UCSD-AML1 (cell line): ENCODE measurements at regions not wholly inside any gene's neighbourhood (a gene's known extent, or its start where the extent isn't known, plus 50 kb on each side); places are given as distances from the start of the nearest gene placed in this dataset.
"Not testable (repeated sequence)": the region's sequence is repeated elsewhere in the genome, so short reads cannot be mapped to it uniquely, and the experiment has no call there.

Experiments
- DNase-seq: peaks from one replicate; lab custom pipeline; 2025; ENCODE audit not compliant: unreplicated experiment; lab: John Stamatoyannopoulos, UW

DNA sequence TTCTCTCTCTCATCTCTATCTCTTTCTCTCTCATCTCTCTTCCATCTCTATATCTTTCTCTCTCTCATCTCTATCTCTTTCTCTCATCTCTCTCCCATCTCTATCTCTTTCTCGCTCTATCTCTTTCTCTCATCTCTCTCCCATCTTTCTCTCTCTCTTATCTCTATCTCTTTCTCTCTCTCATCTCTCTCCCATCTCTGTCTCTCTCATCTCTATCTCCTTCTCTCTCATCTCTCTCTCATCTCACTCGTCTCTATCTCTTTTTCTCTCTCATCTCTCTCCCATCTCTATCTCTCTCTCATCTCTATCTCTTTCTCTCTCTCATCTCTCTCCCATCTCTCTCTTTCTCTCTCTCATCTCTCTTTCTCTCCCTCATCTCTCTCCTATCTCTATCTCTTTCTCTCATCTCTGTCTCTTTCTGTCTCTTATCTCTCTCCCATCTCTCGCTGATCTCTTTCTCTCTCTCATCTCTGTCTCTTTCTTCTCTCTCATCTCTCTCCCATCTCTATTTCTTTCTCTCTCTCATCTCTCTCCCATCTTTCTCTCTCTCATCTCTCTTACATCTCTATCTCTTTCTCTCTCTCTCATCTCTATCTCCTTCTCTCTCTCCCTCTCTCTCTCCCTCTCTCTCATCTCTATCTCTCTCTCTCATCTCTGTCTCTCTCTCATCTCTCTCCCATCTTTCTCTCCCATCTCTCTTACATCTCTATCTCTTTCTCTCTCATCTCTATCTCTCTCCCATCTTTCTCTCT lies 388.7 kb downstream of the NPHP4 start:
- no peak for DNase-seq

DNA sequence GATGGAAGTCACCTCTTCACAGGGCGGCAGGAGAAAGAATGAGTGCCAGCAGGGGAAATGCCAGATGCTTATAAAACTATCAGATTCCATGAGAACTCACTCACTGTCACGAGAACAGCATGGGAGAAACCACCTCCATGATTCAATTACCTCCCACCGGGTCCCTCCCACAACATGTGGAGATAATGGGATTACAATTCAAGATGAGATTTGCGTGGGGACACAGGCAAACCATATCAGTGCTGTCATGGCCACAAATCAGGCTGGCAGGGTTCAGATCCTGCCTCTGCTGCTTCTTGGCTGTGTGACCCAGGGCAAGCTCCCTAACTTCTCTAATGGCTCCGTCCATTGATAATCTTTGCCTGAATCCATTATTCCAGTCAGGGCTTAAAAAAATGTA lies 389.5 kb downstream of the NPHP4 start:
- not testable (repeated sequence) for DNase-seq

DNA sequence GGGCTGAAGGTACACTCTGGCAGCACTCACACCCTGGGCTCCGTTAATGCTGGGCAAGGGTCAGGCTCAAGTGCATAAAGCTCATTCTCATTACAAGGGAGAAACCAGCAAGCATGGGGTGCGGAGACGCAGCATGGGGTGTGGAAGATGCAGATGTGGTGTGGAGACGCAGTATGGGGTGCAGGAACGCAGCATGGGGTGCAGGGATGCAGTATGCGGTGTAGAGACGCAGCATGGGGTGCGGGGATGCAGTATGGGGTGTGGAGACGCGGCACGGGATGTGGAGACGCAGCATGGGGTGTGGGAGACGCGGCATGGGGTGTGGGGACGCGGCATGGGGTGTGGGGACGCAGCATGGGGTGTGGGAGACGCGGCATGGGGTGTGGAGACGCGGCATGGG lies 390.7 kb downstream of the NPHP4 start:
- no peak for DNase-seq

DNA sequence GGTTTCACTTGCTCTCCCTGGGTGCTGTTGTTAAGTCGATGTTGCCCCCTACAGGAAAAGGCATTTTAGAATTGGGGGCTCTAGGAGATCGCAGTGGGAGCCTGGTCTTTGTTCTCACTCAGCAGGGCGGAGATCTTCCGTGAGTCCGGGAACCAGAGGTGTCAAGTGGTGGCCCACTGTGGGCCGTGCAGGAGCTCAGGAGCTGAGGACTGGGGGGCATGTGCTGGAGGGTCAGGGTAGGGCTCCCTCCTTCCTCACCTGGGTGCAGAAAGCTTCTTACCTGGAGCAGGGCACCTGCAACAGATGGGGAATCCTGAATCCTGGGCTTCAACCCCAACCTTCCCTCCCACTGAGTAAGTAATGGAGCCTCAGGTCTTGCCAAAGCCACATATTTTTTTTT lies 392.7 kb downstream of the NPHP4 start:
- DNase-seq, result no peak

DNA sequence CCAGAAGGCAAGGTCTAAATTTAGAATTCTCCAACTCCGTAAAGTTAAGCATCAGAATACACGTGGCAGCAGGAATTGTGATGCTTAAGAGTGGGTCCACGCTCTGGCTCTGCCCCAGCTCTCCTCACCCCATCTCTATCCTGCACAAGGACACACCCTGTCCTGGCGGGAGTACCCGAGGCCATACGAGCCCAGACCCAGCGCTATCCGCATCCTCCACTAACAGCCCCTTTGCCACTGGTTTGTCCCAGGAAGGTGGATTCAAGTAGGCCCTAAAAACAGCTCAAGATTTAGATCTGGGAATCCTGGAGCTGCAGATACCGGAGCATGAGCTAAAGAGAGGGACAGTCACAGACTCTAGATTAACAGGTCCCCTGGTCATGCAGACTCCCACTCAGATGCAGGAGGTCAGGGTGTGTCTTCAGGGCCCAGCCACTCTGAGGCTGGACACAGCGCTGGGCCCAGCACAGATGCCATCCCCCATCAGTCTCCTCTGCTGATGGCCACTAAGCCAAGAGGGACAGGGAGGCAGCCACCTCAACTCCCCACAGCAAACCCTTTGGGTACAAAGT lies 393.3 kb downstream of the NPHP4 start:
- DNase-seq, result no peak

DNA sequence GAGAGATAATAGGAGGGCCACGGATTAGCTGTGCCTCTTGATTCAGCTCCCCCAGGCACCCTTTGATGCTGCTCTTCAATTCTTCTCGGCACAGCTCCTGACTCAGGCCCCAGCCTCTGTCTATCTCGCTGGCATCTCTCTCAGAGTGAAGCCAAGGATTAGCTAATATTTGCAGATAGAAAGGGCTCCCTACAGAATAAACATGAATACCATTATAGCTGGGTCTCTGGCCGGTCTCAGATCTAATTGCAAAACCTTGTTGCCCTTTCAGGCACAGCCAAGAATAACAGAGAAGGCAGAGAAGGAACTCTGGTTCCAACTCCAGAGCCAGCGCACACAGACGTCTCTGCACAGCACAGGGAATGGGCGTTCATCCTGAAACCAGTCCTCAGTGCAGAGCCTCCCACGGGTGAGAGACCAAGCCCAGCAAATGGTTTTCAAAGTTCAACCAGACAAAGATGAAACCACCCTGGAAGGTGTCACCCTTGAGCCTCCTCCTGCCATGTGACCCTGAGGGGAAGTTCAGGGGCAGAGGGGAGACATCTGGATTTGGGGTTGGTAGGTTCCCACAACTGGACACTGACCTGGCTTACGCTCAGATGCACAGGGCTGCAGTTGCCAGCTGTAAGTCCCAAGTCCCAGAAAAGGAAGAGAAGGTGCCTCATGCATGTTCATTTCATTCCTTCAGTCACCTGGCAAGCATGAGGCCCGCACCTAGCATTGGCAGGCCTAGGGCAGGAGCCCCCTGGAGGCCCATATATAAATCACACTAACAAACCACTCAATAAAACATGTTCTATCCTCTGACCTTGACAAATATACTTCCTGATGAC lies 394.0 kb downstream of the NPHP4 start:
- DNase-seq, result no peak

DNA sequence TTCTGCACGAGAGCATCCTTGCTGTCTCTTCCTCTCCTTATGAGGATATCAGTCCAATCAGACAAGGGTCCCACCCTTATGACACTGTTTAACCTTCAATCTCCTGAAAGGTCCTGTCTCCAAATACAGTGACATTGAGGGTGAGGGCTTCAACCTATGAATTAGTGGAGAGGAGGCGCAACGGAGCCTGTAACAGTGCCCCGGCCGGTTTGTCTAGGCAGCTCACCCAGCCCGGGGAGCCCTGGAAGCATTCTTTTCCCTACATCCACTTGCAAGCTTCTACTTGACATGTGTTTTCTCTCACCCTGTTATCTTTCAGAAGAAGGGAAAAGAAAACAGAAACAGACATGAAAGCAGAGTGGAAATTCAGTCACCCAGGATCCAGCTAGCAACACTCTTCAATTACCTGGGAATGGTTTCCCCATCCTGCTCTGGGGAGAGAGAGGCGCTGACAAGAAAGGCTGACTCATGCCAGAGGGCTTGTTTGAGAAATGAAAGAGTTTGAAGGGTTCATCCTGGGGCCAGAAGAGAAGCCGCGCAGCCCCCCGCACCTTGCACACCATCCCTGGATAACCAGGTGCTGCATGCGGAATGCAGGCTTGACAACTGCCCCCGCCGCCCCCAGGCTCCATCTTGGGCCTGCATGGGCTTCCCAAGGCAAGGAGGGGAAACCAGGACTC lies 394.9 kb downstream of the NPHP4 start:
- DNase-seq, result no peak

DNA sequence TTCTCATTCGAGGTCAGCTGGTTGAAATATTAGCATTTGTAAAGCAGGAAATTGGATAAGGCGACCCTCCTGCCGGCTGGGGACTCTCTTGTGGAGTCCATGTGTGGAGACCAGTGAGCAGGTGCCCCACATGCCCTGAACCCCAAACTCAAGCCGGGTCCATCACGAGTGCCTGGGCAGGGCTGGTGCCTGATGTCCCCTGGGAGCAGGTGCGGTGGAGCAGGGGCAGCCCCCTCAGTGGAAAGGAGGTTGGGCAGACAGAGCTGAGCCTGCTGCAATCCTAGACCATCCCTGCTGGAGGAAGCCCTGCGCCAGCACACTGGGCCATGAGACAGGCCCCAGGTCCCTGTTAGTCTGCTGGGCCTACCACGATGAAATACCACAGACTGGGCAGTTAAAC lies 395.6 kb downstream of the NPHP4 start:
- no peak for DNase-seq

DNA sequence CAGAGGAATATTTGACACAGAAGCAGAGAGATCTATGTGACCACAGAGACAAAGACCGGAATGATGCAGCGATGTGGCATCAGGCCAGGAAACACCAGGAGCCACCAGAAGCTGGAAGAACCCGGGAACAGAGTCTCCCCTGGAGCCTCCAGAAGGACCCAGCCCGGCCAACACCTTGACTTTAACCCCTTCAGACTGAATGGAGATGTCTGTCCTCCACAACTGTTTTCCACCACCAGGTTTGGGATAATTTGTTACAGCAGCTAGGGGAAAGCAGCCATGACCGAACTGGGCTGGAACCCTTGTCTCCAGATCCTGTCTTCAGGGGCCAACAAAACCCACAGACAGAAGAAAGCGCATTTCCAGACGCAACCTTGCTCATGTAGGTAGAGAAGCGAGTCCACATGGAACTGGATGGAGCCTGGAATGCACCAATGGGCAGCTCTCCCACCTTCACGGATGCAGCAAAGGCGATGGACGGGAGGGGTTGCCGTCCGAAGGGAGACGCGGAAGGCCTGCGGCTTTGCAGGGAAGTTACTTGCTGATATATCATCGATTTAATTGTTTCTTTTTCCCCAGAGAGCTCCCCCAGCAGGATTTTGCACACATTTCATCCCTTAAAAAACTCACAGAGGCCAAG lies 396.6 kb downstream of the NPHP4 start:
- DNase-seq, result no peak

DNA sequence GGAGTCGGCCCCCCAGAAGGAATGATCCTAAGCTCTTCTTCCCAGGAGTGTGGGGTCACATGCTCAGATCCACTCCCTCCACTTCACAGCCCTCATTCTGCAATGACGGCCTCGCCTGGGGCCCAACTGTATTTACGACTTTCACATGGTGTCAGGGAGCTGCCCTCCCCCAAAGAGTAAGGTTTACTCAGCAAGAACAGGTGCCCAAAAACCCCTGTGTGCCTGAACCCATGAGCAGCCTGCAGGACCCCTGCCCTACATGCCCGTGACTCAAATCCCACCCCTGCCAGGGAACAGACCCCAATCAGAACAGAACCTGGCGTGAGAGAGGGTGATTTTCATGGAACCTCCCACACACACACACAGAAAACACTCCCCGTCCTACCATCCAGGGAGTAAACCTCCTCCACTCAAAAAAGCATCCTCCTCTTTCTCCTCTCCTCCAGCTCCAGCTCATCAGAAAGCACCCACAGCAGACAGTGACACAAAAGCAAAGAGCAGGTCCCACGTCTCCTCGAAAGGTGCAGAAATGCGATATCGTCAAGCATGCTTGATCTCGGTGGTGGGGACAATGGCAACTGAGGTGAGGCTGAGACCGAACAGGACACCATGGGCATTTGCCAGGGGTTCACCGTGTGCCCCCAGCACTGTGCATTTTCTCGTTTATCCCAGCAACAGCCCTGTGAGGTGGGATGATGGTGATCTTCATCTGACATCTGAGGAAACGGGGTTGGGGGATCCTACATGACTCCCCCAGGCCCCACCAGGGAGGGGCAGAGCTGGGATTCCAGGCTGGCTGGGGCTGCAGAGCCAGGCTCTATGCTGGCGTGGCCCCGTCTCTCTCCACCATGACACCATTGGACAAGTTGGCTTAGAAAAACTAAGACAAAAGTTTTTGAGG lies 397.9 kb downstream of the NPHP4 start:
- DNase-seq, result no peak

DNA sequence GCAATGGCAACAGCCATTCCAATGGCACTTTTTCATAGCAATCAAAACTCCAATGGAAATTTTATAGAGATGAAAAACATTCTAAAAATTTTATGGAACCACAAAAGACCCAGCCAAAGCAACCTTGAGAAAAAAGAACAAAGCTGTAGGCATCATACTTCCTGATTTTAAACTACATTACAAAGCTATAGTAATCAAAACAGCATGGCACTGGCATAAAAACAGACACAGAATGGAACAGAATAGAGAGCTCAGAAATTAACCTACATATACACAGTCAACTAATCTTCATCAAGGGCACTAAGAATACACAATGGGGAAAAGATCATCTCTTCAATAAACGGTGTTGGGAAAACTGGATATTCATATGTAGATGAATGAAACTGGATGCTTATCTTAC lies 401.5 kb downstream of the NPHP4 start:
- no peak for DNase-seq

DNA sequence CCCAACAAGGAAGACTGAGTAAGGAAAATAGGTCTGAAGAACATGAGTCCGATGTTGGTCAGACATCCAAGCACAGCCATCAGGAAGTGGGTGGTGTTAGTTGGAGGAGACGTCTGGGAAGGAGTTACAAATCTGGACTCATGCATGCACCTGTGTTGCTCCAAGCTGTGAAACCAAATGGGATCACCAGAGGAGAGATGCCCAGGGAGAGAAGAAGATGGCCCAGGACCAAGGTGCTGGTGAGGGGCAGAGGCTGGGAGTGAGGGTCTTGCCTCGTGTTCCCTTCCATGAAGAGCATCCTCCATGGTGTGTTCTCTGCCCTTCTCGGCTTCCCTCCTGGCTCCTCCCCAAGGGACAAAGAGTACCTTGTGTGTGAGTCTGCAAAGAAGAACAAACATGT lies 405.6 kb downstream of the NPHP4 start:
- DNase-seq, result no peak

DNA sequence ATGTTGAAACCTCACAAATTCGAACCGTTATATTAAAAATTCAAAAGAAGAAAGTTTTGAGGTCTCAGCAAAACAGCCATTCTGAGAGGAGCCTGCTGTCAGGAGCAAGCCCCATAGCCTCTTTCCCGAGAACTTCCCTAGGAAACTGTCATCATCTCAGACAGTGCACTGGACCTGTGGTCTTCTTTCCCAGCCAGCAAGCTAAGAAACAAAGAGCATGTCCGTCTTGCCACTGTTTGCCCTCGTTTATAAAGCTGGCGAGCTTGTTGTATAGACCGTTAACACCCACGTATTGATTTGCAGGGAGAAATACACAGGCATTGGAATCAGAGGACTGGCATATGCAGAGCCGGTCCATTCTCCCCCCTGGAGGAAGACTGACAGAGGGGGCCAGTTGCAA lies 407.0 kb downstream of the NPHP4 start:
- DNase-seq, result no peak

DNA sequence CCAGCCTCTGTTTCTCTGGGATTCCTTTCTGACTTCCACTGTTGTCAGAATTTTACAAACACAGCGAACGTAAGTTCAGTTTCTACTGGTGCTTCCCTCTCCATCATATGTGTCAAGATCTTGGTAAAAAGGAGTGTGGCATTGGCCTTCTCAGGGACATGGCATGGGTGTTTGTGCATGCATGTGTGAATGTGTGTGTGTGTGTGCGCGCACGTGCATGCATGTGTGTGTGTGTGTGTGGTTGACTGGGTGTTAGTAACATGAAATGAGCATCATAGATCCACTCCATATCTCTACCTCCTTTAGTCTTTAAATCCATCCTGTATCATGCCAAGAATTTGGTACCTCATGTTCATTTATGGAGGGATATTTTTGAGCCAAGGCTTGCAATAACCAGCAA lies 411.3 kb downstream of the NPHP4 start:
- DNase-seq, result no peak

DNA sequence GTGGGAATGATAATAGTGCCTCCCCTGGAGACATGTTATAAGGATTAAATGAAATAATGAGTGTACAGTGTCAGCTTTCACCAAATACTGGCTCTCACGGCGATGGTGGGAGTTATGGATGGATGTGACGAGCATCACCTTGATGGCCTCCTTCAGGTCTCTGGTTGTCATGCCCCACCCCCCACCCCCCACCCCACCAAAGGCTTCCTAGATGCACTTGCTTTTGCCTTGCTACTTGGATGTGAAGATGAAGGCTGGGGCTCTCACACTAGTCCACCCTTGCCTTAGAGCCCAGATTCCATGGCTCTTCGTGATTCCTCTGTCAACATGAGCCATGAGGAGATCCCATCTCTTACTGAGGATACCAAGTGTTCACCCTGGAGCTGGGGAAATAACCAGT lies 412.3 kb downstream of the NPHP4 start:
- DNase-seq, result no peak

DNA sequence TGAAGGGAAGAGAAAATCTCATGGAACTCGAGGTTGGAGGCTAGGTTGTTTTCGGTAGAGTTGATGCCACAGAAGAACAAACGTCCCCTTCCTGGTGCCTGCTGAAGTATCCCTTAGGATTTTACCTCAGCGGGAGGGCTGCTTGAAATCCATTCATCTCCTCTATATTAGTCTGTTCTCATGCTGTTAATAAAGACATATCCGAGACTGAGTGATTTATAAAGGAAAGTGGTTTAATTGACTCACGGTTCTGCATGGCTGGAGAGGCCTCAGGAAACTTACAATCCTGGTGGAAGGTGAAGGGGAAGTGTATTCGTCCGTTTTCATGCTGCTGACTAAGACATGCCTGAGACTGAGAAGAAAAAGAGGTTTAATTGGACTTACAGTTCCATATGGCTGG lies 413.5 kb downstream of the NPHP4 start:
- no peak for DNase-seq

DNA sequence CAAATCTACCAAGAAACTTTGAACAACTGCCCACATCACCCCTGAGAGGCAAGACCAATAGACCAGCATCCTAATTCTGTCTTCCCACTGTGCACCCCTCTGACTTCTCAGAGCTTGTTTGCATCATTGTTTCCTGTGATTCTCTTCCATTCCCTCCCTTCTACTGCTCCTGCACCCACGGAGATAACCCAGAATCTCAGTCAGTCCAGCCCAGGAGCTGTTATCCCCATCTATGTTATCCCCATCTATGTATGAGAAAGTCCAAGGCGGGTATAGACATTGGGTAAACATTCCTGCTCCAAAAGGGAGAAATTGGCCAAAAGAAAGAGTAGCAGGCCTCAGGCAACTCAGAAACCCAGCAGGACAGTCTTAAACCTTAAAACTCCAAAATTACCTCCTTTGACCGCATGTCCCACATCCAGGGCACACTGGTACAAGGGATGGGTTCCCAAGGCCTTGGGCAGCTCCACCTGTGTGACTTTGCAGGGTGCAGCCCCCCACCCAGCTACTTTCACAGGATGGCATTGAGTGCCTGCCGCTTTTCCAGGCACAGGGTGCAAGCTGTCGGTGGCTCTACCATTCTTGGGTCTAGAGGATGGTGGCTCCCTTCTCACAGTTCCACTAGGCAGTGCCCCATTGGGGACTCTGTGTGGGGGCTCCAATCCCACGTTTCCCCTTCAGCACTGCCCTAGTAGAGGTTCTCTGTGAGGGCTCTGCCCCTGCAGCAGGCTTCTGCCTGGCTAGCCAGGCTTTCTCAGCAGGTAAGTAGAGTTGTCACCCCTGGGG lies 414.8 kb downstream of the NPHP4 start:
- no peak for DNase-seq

DNA sequence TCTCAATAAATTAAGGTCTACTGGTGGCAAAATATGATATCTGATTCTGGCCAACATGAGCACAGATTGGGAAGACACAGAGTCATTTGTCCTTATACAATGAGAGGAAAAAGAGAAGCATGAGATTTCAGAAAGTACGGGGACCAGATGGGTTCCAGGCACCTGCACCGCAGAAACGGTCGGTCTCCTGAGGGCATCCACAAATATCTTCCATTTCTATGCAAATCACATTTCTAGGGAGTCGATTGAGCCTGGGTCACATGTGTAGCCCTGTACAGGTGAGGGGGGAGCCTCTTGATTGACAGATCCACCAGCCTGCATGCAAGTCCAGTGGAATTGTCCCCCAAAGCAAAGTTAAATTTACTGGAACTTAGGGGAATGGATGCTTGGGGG lies 415.6 kb downstream of the NPHP4 start:
- no peak for DNase-seq

DNA sequence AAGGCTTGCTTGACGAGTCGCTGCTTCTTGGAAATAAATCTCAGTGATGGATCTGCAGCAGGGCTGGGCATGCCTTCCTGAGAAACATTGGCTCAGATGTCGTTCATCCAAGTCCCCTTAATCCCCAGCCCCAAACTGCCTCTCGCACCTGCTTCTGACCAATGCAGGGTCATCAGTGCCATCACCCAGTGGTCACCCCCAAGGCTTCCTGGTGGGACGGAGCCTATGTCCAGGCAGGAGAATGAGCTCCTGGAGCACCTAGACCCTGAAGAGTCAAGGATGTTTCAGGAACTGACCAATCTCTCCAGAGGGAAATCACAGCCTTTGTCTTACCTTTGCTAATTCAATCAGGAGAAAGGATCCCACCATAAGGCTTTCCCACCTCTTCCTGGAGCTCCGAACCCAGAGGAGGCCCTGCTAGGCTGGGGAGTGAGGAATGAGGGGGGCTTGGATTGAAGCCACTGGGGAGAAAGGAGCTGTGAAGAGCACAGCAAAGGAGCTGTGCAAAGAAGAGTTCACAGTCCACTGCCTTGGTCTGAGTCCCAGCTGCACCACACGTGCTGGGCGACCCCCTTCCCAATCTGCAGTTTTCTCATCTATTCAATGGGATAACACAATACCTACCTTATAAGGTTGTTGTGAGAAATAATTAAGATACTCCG lies 416.1 kb downstream of the NPHP4 start:
- DNase-seq, result no peak
